CMK (cell line): ENCODE measurements at regions not wholly inside any gene's neighbourhood (a gene's known extent, or its start where the extent isn't known, plus 50 kb on each side); places are given as distances from the start of the nearest gene placed in this dataset.
"Not testable (repeated sequence)": the region's sequence is repeated elsewhere in the genome, so short reads cannot be mapped to it uniquely, and the experiment has no call there.

Experiments used
- DNase-seq: peaks from one replicate; pipeline ENCODE4 v3.0.0-alpha.2; 2010; ENCODE audit warnings: low read depth

DNA sequence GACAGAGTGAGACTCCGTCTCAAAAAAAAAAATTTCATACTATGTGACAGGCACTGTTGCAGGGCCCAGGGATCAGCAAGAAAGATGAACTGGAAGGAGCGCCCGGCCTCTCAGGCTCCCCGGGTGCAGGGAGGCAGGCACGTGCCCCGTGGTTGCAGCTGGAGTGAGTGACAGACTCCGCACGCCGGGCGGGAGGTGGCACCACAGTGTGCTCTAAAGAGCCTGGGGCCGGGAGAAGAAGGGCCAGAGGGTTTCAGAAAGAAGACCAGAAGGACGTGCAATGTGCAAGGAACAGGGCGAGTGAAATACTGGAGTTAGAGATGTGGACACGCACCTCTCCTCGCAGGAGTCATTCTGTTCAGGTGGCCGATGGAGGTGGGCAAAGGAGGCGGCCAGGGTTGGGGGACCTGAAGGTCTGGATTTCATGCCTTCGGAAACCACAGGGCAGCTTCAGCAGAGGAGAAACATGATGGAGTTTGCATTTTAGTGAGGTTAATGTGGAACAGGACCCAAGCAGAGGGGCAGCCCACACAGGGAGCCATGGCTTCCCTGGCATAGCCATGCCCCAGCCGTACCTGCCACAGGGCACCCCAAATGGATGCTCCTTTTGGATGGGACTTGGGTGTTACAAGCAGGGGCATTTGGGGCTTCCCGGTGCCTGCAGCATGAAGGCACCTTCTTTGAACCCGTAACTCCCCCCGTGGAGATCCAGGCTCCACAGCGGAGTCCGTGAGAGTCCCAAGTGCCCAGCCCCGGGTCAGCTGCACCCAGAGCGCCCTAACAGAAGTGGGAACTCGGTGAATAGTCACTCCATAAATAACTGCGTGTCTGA, 226.2 kb downstream of the ERMARD start:
- no peak for DNase-seq

DNA sequence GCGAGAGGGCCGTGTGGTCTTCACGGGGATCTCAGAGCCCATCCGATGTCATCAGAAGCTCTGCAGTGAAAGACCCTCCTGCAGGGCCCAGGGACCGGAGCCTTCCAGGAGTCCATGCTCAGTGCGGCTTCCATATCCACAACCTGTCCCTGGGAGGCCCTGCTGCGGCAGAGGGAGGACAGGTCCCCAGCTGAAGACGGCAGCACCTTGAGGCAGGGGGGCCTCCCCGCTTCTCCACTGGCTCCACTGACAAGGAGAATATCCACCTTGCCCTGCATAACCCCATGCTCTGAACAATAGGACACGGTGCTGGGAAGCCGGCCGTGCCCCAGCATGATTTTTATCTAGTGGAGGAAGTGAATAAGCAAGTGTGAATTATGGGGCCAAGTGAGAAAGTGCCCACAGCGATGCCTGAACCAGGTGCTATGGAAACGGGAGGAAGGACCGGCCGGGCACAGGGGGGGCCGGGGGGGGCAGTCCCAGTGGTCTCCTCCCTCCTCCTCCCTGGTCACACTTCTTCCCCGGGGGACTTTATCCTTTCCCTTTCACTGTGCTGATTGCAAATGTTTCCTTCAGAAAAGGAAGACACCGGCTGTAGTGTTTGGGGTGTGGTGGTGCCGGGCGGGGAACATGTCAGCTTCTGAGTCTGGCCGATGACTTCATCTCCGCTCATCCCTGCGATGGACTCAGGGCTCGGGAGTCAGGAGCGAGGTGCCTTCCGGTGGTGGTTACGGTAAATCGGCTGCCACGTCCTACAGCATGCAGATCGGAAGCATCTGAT, 225.1 kb downstream of the ERMARD start:
- DNase-seq, result no peak

DNA sequence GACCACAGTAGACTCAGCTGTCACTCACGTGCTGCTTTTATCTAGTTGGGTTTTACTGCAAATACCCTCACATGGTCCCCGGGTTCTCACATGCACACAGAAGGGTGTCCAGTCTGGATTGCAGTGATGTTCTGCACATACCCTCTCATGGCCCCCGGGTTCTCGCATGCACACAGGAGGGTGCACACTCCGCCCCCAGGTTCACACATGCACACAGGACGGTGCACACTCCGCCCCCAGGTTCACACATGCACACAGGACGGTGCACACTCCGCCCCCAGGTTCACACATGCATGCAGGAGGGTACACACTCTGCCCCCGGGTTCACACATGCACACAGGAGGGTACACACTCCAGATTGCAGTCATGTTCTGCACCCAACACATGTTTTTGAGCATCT, 224.3 kb downstream of the ERMARD start:
- DNase-seq, result no peak

DNA sequence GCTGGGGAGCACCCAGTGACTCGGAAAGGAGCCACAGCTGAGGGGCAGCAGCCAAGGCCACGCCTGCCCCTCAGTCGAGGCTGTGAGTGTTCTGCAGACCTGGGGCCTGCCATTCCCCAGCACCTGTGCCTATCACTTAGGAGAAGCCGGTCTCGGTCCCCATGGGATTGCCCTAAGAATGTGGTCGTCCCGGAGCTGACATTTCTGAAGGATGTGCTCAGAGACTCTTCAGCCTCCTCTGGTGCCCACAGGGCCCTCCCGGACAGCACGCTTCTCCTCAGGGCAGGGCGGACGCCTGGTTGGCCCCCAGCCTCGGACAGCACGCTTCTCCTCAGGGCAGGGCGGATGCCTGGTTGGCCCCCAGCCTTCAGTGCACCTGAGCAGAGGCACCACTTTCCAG, 223.9 kb downstream of the ERMARD start:
- no peak for DNase-seq

DNA sequence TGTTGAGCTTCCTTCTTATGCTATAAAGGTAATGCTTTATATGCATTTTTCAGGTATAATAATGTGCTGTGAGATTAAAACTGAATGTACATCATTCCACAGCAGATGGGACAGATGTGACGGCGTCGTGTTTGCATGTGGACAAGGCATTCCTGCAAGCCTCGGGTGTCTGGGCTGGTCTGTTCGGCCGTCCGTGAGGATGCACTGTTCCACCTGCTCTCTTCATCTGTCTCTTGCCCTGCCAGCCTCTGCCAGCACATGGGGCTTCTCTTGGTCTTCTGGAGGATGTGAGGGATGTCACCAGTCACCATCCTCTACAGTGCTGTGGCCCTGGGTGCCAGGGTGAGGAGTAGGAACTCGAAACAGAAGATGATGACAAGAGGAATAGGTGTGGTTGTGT, 223.2 kb downstream of the ERMARD start:
- no peak for DNase-seq

DNA sequence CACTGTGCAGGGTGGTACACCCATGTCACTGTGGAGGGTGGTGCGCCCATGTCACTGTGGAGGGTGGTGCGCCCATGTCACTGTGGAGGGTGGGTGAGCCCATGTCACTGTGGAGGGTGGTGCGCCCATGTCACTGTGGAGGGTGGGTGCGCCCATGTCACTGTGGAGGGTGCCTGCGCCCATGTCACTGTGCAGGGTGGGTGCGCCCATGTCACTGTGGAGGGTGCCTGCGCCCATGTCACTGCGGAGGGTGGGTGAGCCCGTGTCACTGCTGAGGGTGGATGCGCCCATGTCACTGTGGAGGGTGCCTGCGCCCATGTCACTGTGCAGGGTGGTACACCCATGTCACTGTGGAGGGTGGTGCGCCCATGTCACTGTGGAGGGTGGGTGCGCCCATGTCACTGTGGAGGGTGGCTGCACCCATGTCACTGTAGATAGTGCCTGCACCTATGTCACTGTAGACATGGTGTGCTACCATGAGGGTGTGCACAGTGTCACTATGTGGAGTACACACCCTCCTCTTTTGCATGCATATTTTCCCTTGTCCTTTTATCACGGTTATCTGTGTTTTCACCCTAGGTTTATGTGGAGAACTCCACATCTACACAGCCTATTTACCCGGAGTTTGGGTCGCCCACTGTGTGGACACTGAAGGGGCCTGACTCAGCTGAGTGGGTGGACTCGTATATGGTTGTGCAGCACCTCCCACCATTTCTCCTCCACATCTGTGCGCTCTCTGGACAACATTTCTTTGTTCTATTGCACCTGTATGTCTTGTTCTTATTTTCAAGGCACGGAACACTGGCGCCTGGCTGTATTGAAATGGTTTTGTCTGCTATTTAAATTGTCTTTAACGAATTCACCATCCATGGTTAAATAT, 222.4 kb downstream of the ERMARD start:
- not testable (repeated sequence) for DNase-seq

DNA sequence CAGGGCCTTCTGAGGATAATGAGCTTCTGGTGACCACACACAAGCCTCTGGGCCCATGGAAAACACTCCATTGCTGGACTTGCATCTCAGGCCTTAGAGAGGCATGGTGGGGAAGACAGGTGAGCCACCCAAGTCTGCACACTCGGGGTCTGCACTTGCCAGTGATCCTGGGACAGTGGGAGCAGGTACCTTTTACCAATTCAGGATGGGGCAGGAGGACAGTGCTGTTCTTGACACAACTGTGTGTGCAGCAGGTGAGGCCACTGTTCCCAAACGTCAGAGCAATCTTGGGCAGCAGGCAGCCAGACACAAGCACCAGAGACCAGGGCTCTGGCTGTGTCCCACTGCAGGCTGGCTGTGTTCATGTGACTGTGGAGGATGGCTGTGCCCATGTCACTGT, 221.3 kb downstream of the ERMARD start:
- DNase-seq, result no peak

DNA sequence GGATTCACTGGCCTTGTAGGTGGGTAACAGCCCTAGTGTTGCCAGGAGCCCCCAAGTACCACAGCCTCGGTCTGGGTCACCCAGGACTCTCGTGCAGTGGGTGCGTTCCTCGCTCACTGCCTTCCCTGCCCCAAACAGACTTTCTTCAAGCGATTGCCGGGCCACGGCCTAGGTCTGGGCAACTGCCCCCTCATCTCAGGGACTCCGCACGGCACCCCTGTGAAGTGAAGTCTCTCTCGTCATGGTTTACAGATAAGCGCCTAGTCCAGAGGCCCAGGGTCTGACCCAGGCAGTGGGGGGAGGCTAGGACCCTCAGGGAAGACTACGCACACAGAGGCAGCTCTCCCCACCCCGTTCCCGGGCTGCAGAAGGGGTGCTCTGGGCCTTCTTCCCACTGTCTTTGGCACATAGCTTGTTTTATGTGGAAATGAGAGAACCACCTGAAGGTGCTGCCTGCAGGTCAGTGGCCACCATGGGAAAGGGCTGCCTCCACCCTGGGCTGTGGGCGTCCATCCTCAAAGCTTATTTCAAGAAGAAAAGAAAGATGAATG, 220.8 kb downstream of the ERMARD start:
- no peak for DNase-seq

DNA sequence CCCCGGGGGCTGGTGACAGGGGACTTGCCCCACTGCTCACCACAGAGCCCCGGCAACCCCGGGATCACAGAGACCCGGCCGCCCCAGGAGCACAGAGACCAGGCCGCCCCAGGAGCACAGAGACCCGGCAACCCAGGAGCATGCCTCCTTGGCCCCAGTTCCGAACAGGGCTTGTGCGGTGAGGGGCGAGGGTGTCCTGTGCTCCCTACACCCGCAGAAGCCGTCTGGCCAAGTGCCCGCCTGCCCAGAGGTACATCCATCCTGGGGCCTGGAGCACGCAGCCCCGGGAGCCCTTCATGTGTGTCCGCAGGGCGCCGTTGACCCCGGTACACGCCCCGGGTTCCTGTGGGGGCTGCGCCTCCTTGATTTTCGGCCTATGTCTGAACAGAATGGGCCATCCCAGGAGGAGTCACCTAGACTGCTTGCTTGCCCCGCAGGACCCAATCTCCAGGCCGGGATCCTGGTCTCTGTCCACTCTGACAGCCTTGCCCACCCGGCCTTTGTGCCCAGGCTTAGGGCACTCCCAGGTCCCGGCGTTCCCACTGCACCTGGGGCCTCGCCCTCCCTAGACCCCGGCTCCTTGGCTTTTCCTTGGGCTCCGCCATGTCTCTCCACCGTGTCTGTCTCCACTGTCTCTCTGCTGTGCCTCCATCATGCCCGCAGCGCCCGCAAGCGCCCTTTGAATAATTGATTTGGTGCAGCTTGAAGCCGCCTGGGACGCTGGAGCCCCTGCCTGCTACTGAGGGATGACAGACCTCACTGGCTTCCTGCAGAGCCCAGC, 219.8 kb downstream of the ERMARD start:
- DNase-seq, result no peak

DNA sequence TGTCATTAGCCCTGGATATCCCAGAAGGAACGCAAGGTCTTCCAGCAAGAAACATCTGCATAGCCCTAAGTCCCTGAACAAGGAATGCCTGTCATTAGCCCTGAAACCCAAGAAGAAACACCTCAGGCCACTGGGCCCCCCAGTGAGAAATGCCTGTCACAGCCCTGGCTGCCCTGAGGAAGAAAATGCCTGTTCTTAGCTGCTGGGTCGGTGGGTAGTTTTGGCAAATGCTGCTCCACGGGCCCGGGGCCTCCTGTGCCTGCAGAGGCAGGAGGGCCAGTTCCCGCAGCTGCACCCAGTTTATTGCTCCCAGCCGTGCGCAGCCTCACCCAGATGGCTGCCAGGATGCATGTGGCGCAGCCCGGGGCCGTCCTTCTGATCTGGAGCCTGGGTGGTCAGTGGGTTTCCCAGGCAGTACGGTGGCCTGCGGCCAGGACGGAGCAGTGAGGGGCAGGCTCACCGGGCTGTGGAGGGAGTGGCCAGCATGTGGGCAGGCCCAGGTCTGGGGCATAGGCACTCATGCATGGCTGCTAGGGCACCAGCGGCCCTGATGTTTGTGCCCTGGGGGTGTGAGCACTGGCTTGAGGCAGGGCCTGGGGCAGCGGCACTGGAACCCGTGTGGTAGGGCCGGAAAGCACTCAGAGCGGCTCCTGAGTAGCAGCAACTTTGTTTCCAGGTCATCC, 219.0 kb downstream of the ERMARD start:
- no peak for DNase-seq

DNA sequence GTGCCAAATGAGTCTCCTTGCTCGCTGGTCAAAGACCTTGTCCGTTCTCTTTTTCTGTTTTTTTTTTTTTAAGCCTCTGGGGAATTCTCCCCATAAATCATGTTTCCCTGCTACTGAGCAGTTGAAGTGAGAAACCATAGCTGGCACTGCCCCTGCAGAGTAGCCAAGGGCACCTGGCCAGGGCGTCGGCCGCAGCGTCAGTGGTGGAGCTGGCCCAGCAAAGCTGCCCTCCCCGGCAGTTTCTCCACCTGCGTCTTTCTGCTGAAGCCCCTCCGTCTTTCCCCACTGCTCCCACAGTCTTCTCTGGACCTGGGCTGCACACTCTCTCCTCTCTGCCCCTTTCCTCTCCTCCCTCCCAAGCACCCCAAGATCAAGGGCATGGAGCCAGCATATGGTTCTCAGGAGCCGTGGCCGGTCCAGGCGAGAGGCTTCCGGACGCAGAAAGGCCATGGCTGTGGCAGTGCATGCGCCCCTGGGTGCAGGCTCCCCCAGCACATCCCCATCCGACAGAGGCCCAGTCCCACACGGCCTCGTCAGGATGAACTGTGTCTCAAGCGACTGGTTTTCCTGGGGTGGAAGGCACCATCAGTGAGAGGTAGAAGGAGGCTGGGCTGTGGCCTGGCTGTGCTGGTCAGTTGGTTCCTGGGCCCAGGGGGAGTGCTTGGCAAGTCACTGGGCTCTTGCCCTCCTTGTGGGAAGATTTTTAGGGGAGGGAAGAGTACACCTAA, 218.1 kb downstream of the ERMARD start:
- DNase-seq, result no peak

DNA sequence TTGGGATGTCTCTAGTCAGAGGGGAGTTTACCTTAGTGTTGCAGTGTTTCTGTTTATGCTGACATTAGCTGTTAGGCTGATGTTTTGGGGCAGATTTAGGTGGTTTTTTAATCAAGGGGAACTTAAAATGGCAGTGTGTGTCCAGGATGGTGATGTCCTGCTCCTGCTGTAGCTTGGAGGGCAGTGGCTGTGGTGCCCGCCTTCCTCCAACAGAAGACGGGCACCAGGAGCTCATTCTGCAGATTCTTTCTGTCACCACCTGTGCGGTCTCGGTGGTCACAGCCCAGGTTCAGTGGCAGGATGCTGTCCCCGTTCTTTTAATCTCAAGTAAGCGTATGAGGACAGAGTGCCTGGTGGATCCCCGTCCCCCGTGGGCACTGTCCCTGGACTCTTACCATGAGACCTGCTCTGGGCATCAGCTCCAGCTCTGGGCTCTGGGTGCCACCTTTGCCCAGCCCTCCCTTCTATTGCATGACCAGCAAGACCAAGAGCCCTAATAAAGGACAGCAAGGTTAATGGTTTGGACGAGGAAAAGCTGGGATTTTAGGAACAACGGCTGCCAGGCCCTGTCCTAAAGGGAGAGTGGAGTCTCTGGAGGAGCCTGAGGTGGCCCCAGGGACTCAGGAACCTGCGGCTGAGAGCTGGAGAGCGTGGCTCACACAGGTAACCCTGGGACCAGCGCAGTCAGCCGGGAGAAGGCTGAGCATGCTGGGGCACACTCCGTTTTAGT, 217.3 kb downstream of the ERMARD start:
- no peak for DNase-seq

DNA sequence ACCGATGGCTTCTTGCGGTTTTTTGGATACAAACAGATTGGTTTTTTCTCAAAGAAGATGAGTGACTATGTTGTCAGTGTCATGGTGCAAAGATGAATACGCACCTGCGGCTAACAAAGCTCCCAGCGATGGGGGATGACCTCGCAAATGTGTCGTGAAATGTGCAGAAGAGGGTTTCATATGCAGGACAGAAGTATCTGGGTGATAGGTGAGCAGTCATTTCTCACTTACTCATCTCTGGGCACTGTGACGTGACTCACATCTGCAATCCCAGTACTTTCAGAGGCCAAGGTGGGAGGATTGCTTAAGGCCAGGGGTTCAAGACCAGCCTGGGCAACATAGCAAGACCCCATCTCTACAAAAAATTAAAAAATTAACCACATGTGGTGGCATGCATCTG, 216.3 kb downstream of the ERMARD start:
- DNase-seq, result no peak

DNA sequence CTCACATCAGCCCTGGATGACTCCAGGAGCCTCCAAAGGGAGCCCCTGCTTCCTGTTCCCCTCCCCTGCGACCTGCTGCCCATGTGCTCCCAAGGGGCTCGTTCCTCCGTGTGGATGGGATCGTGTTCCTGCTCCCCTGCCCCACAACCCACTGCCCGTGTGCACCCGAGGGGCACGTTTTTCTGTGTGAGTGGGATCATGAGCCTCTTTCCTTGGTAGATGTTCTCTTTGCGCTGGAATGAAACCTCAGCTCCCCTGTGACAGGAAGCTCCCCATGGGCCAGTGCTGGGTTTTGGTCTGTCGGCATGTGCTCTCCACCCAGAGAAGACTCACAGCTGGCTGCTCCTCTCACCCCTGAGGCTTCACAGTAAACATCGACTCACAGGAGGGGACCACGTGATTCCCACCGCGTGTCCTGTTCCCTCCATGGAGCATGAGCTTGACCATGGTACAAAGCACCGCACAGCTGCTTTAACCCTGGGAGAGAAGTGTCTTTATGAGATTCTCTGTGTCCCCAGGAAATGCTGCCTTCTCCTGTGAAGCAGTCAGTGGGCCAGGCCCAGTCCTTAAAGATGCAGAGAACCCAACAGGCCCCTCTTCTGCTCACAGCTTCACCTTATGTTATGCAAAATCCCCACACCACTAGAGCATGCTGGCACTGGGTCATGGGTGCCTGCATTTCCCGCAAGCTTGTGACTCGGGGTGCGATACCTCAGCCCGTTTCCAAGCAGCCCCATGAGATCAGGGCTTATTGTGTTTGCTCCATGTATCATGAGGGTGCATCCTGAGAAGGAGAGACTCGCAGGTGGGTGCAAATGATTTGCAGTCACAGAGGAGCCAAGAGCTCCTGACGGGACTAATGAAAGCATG, 215.1 kb downstream of the ERMARD start:
- DNase-seq, result no peak

DNA sequence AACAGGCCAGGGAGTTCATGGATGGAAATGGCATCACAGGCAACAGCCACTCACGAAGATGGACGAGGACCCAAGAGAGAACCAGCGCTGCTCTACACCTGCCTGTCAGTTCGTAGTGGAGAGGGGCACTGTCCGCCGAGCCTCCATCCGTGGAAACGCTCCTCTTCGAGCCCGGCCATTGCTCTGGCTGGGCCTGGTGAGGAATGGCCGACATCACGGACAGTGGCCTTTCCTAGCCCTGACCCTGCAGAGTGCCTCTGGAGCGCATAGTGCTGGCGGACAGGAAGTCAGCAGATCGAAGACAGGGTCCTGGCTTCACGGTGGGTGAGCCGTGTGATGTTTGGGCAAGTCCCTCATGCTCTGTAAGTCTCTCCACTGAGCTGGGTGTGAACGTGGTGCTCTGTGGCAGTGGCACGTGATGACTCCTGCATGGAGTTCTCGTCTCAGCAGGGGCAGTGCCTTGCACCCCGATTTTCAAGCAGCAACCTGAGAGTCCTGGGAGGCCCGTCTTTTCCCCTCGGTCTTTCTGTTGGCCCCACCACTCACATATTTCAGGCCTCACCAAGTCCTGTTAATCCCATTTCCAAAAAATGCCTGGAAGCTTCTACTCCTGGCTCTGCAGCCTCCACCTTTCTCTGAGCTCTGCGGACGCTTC, 214.4 kb downstream of the ERMARD start:
- DNase-seq, result no peak

DNA sequence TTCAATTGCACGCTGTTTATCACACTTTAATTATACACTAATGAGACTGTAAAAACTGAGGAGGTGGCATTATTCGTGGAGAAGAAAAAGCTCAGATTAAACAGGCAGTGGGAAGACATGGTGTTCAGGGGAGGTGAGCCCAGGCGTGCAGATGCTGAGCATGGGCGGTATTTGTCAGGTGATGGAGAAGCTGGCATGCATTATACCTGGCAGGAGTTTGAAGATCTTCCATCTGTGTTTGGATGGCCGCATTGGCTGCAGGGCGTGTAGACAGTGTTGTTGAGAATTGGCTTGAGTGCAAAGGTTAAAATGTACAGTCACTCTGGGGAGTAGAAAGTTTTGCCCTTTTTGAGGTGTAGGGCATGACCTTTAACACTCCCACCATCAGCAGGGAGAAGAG, 213.8 kb downstream of the ERMARD start:
- DNase-seq, result no peak

DNA sequence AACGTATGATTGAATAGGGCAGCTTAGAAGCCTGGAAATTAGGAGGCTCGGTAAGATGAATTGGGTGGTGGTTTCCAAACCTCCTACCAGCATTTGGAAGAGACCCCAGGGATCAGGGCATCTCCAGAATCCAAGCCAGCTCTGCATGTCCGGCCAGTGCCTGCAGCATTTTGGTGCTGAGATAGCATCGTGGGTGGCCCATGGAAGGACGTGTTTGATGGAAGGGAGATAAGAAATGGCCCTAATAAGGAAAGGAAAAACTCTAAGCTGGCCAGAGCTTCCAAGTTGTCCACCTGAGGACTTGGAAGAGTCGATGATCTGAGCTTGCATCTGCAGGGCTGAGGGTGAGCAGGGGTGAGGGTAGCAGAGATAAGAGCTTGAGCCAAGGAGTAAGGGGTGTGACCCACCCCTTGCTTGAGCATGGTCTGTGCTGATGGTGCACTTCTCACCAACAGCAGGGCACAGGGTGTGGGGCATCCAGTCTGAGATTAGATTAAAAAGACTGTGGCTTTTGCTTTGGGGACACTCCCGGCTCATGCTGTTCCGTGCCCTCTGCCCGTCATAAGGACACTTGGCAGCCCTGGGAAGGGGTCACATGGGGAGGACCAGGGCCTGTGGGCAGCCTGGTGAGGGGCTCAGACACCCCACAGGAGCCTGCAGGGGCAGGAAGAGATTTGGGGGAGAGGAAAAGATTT, 213.2 kb downstream of the ERMARD start:
- DNase-seq, result no peak
